Right ventricle myocardium inferior (tissue), 1 donor: ENCODE measurements at regions not wholly inside any gene's neighbourhood (a gene's known extent, or its start where the extent isn't known, plus 50 kb on each side); places are given as distances from the start of the nearest gene placed in this dataset.

Experiments used
- ATAC-seq: fragments of 200-7000 bp; cut with Tn5 transposase; one replicate; pipeline ENCODE4 v1.9.1; 2020; ENCODE audit warnings: mild to moderate bottlenecking, moderate library complexity
- DNase-seq: peaks from one replicate; pipeline ENCODE4 v3.0.0; 2021; ENCODE audit errors: missing footprints
- intact Hi-C: fragments of 100-400 bp; cut with DNase I; formaldehyde crosslinking; loops from one replicate; pipeline ENCODE4 v1.11.0; 2022
- donor health status: DM: no; HTN: yes; CAD: no; lungs with severe emphysema.

- DNase-seq, result no peak
- intact Hi-C loops, result no loop called here
Observed at GRCh38 chr3:168416446-168416845, 320.7 kb upstream of the GOLIM4 start.

GRCh38 chr3:168414149-168414548 lies 318.4 kb upstream of the GOLIM4 start:
- intact Hi-C loops, result no loop called here
- ATAC-seq, result no peak
- no peak for DNase-seq

More at GRCh38 chr3:168416446-168416845, 320.7 kb upstream of the GOLIM4 start:
- ATAC-seq, result no peak

- intact Hi-C loops, result no loop called here
- ATAC-seq, result no peak
- DNase-seq, result no peak
Observed at GRCh38 chr3:168407381-168407780, 311.7 kb upstream of the GOLIM4 start.

- DNase-seq (no peak), ATAC-seq (no peak)
- intact Hi-C loops, result no loop called here
Observed at GRCh38 chr3:168405288-168405687, 309.6 kb upstream of the GOLIM4 start.

GRCh38 chr3:168398371-168399025 lies 302.8 kb upstream of the GOLIM4 start:
- no peak for DNase-seq

GRCh38 chr3:168396861-168397260 lies 301.1 kb upstream of the GOLIM4 start:
- ATAC-seq, result no peak
- DNase-seq, result no peak
- intact Hi-C loops, result no loop called here

More at GRCh38 chr3:168398371-168399025, 302.8 kb upstream of the GOLIM4 start:
- intact Hi-C loops, result no loop called here
- ATAC-seq, result no peak

- intact Hi-C loops, result no loop called here
- DNase-seq, result no peak
- no peak for ATAC-seq
Observed at GRCh38 chr3:168395551-168395950, 299.8 kb upstream of the GOLIM4 start.

- DNase-seq (no peak), ATAC-seq (no peak)
- intact Hi-C loops, result no loop called here
Observed at GRCh38 chr3:168394439-168394838, 298.7 kb upstream of the GOLIM4 start.

GRCh38 chr3:168386301-168386700 lies 290.6 kb upstream of the GOLIM4 start:
- DNase-seq, result no peak
- ATAC-seq, result no peak
- intact Hi-C loops, result no loop called here

GRCh38 chr3:168384990-168385389 lies 289.3 kb upstream of the GOLIM4 start:
- ATAC-seq (no peak), DNase-seq (no peak)
- intact Hi-C loops, result no loop called here

GRCh38 chr3:168383573-168383972 lies 287.8 kb upstream of the GOLIM4 start:
- intact Hi-C loops, result no loop called here
- ATAC-seq, result no peak
- no peak for DNase-seq

- DNase-seq, result no peak
- intact Hi-C loops, result no loop called here
- no peak for ATAC-seq
Observed at GRCh38 chr3:168371846-168372245, 276.1 kb upstream of the GOLIM4 start.

GRCh38 chr3:168364967-168365366 lies 269.2 kb upstream of the GOLIM4 start:
- intact Hi-C loops, result no loop called here
- ATAC-seq, result peak; percentile 96
- DNase-seq, result no peak

- DNase-seq (no peak), ATAC-seq (no peak)
- intact Hi-C loops, result no loop called here
Observed at GRCh38 chr3:168362661-168363247, 267.0 kb upstream of the GOLIM4 start.

- no peak for ATAC-seq
- DNase-seq, result no peak
- intact Hi-C loops, result no loop called here
Observed at GRCh38 chr3:168362156-168362555, 266.4 kb upstream of the GOLIM4 start.

GRCh38 chr3:168360993-168361392 lies 265.3 kb upstream of the GOLIM4 start:
- DNase-seq (no peak), ATAC-seq (no peak)
- intact Hi-C loops, result no loop called here

GRCh38 chr3:168342946-168343850 lies 247.5 kb upstream of the GOLIM4 start:
- DNase-seq (no peak), ATAC-seq (no peak)
- intact Hi-C loops, result no loop called here

- intact Hi-C loops, result no loop called here
- DNase-seq (no peak), ATAC-seq (no peak)
Observed at GRCh38 chr3:168341956-168342936, 246.5 kb upstream of the GOLIM4 start.
